Gastroesophageal sphincter (tissue), 4 donors: ENCODE measurements at regions not wholly inside any gene's neighbourhood (a gene's known extent, or its start where the extent isn't known, plus 50 kb on each side); places are given as distances from the start of the nearest gene placed in this dataset.

Source experiments
- ATAC-seq: fragments of 150-250 bp; one replicate; pipeline ENCODE4 v1.9.1; 2016; ENCODE audit warnings: mild to moderate bottlenecking, moderate library complexity
- H3K27ac ChIP-seq, 4 donors: fragments of 200-600 bp; sonication (generic) in 3 of 4; 1 replicate in 3 of 4; 2 replicates in 1 of 4; pipeline ENCODE4 v1.5.1; 2016 to 2019
- H3K27me3 ChIP-seq: fragments of 200-600 bp; sonication (generic); one replicate; pipeline ENCODE4 v1.5.1; 2019
- H3K36me3 ChIP-seq, 2 donors: fragments of 200-600 bp; sonication (generic); one replicate each; pipeline ENCODE4 v1.5.1; 2019; ENCODE audit warnings: control low read depth in 1 of 2
- H3K4me1 ChIP-seq, 3 donors: fragments of 200-600 bp; sonication (generic); 1 replicate in 2 of 3; 2 replicates in 1 of 3; pipeline ENCODE4 v1.5.1; 2016 to 2019; ENCODE audit warnings: control low read depth in 2 of 3
- H3K4me3 ChIP-seq, 2 donors: fragments of 200-600 bp; sonication (generic); one replicate each; pipeline ENCODE4 v1.5.1; 2019; ENCODE audit warnings: mild to moderate bottlenecking in 1 of 2, moderate library complexity in 1 of 2
- H3K9me3 ChIP-seq, 3 donors: fragments of 200-600 bp; sonication (generic); one replicate each; pipeline ENCODE4 v1.5.1; 2017 to 2019; ENCODE audit warnings: control low read depth in 2 of 3
- EP300 ChIP-seq: sonication (generic); formaldehyde crosslinking; IDR thresholded peaks from one replicate; pipeline ENCODE4 v1.6.1; 2017; ENCODE audit warnings: antibody characterized with exemption, mild to moderate bottlenecking
- POLR2A ChIP-seq, 2 donors: fragments of 450-650 bp; IDR thresholded peaks; one replicate each; pipeline ENCODE4 v1.6.1; 2017; ENCODE audit warnings: antibody characterized with exemption in 2 of 2, mild to moderate bottlenecking in 2 of 2, moderate library complexity in 1 of 2
- POLR2AphosphoS5 ChIP-seq: sonication (generic); formaldehyde crosslinking; IDR thresholded peaks from one replicate; pipeline ENCODE4 v1.6.1; 2017; ENCODE audit warnings: antibody characterized with exemption
- WGBS, 2 donors: methylation state at CpG; one replicate each; pipeline ENCODE4 v1.1.5; 2018; ENCODE audit warnings: low coverage in 1 of 2; 5-methylcytosine and 5-hydroxymethylcytosine counted together
- TF ChIP-seq, protein P1 (sequence below), 4 experiments: fragments of 200-600 bp in 2 of 4; fragments of 450-650 bp in 2 of 4; sonication (generic) in 1 of 4; IDR thresholded peaks; one replicate each; pipeline ENCODE4 v1.5.1; 2017 to 2019; ENCODE audit warnings: antibody characterized with exemption in 4 of 4, mild to moderate bottlenecking in 2 of 4, moderate library complexity in 2 of 4

GRCh38 chr21:41635874-41636273 is 127.9 kb upstream of the TMPRSS2 start:
- TF ChIP-seq, protein P1, sequence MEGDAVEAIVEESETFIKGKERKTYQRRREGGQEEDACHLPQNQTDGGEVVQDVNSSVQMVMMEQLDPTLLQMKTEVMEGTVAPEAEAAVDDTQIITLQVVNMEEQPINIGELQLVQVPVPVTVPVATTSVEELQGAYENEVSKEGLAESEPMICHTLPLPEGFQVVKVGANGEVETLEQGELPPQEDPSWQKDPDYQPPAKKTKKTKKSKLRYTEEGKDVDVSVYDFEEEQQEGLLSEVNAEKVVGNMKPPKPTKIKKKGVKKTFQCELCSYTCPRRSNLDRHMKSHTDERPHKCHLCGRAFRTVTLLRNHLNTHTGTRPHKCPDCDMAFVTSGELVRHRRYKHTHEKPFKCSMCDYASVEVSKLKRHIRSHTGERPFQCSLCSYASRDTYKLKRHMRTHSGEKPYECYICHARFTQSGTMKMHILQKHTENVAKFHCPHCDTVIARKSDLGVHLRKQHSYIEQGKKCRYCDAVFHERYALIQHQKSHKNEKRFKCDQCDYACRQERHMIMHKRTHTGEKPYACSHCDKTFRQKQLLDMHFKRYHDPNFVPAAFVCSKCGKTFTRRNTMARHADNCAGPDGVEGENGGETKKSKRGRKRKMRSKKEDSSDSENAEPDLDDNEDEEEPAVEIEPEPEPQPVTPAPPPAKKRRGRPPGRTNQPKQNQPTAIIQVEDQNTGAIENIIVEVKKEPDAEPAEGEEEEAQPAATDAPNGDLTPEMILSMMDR (IDR thresholded peaks at IDR 0.05), result no peak
- TF ChIP-seq POLR2A (IDR thresholded peaks at IDR 0.05), result no peak
- no peak for TF ChIP-seq EP300
- no peak for TF ChIP-seq POLR2AphosphoS5
- Histone ChIP-seq H3K9me3 (peaks cover 0 to 9% (median 0%) of the 10 kb centered on the region in 3 donors), H3K27ac (no peak overlapping the region), H3K4me3 (no peak overlapping the region), H3K4me1 (peaks cover 0 to 3% (median 0%) of the 10 kb centered on the region in 3 donors), H3K36me3 (no peaks in the 10 kb centered on the region), H3K27me3 (peaks cover 15% of the 10 kb centered on the region)
- no peak for ATAC-seq

DNA sequence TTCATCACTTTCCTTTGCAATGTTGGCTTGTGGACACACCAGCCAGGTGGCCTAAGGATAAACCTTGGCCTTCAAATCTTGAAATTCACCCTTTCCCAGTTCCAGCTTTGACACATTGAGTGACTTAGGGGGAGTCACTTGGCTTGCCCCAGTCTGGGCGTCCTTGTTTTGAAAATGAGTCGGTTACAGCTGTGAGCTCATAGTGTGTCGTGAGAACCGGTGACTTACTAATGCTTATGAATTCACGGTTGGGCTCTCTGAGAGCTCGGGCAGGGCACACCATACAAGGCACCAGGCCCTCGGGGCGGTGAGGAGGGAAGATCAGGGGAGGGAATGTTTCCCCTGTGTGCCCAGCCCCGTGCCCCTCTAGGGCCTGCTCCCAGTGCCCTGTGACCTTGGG is 126.9 kb upstream of the TMPRSS2 start:
- Histone ChIP-seq H3K36me3 (no peaks in the 10 kb centered on the region), H3K27me3 (peaks cover 15% of the 10 kb centered on the region), H3K27ac (no peak overlapping the region), H3K4me1 (no peaks in the 10 kb centered on the region), H3K9me3 (peaks cover 0 to 9% (median 0%) of the 10 kb centered on the region in 3 donors), H3K4me3 (no peak overlapping the region)
- no peak for ATAC-seq
- WGBS, 2 donors, result 53 to 64% methylated on average over 5 of the region's 9 CpGs
- TF ChIP-seq POLR2A (IDR thresholded peaks at IDR 0.05), result no peak
- TF ChIP-seq, protein P1 (IDR thresholded peaks at IDR 0.05), result no peak
- TF ChIP-seq POLR2AphosphoS5, result no peak
- TF ChIP-seq EP300, result no peak

DNA sequence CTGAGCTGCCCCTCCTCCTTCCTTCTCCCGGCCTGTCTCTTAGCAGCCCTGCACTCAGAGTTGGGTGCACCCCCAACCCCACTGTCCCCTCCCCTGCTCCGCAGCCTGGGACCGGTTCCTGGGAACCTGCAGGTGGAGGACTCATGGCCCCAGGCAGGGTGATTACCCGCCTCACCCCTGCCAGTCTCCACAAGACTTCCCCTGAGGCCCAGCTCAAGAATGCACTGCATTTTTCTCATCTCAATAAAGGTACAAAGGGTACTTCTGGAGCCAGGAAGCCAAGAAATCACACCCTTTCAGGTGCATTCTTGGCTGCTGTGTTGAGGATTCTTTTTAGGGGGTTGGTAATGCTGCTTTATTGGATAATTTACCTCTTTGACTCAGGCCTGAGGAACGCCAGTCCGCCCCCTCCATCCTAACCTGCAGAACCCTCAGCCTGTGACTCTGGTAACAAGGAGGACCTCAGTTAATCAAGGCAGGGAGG is 126.3 kb upstream of the TMPRSS2 start:
- no CpG with 5 or more reads among the region's 6 CpGs for WGBS, 2 donors
- no peak overlapping the region for H3K4me3 ChIP-seq
- peaks cover 0 to 10% (median 0%) of the 10 kb centered on the region in 3 donors for H3K9me3 ChIP-seq
- H3K27me3 ChIP-seq, result peaks cover 13% of the 10 kb centered on the region
- TF ChIP-seq EP300 (no peak), POLR2AphosphoS5 (no peak), POLR2A (IDR thresholded peaks at IDR 0.05) (no peak)
- TF ChIP-seq, protein P1 (IDR thresholded peaks at IDR 0.05), result no peak
- H3K4me1 ChIP-seq, result no peaks in the 10 kb centered on the region
- H3K36me3 ChIP-seq, result no peaks in the 10 kb centered on the region
- no peak for ATAC-seq
- H3K27ac ChIP-seq, result no peak overlapping the region

DNA sequence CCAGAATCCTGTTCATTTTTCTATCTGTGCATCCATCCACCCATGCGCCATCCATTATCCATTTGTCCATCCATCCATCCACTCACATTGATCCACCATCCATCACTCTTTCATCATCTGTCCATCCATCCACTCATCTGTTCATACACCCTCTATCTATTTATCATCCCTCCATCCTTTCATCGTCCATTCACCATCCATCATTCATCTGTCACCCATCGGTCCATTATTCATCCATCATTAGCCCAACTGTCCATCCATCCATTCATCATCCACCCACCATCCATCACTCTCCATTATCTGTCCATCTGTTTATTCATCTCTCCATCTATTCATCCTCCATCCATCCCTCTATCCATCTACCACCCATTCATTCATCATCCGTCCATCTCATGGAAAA is 125.7 kb upstream of the TMPRSS2 start:
- no peak for TF ChIP-seq POLR2A (IDR thresholded peaks at IDR 0.05)
- no peak for TF ChIP-seq POLR2AphosphoS5
- no peak for TF ChIP-seq EP300
- TF ChIP-seq, protein P1 (IDR thresholded peaks at IDR 0.05), result no peak
- peaks cover 11% of the 10 kb centered on the region for H3K27me3 ChIP-seq
- no peak overlapping the region for H3K27ac ChIP-seq
- H3K9me3 ChIP-seq, result peaks cover 0 to 14% (median 0%) of the 10 kb centered on the region in 3 donors
- WGBS, 2 donors, result 76 to 82% methylated on average over 4 of the region's 4 CpGs
- no peak for ATAC-seq
- H3K4me3 ChIP-seq, result no peak overlapping the region
- H3K36me3 ChIP-seq, result no peaks in the 10 kb centered on the region
- H3K4me1 ChIP-seq, result no peaks in the 10 kb centered on the region

DNA sequence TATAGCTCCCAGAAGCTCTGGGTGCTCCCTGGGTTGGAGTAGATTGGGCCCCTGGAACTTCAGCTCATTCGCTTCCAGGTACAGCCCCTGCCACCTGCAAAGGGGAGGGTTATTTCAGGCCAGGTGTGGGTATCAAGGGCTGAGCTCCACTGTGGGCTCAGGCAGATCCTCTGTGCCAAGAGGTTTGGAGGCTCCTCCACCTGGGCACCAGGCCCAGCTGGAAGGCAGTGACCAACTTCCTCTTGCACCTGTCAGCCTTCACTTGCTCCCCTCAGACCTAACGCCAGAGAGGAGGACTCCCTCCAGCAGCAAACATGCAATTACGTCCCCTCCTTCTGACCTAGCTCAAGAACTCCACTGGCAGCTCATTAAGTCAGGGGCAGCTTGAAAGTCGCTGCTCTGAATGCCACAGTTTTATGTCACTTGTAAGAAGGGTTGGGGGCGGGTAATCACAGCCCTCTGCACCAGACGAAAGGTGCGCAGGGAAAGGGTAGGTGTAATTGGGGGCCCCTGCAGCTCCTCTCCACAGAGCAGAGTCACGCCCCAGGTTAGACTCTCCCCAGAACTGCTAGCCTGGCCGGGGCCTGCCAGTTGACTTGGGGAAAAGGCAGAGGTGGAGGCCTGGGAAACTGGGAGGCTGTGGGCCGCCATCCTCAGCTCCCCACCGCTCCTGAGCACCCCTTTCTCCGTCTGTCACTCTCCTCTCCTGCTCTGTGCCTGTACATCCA is 125.0 kb upstream of the TMPRSS2 start:
- no peaks in the 10 kb centered on the region for H3K4me1 ChIP-seq
- no peaks in the 10 kb centered on the region for H3K36me3 ChIP-seq
- no peak overlapping the region for H3K27ac ChIP-seq
- ATAC-seq, result no peak
- H3K9me3 ChIP-seq, result peaks cover 0 to 9% (median 0%) of the 10 kb centered on the region in 3 donors
- H3K27me3 ChIP-seq, result peaks cover 11% of the 10 kb centered on the region
- no peak overlapping the region for H3K4me3 ChIP-seq
- WGBS, 2 donors, result 76 to 83% methylated on average over 1 to 7 of the region's 12 CpGs
- TF ChIP-seq EP300 (no peak), POLR2AphosphoS5 (no peak), POLR2A (IDR thresholded peaks at IDR 0.05) (no peak)
- TF ChIP-seq, protein P1 (IDR thresholded peaks at IDR 0.05), result no peak
